ENCODE measurements at regions not wholly inside any gene's neighbourhood (a gene's known extent, or its start where the extent isn't known, plus 50 kb on each side); places are given as distances from the start of the nearest gene placed in this dataset.

DNA sequence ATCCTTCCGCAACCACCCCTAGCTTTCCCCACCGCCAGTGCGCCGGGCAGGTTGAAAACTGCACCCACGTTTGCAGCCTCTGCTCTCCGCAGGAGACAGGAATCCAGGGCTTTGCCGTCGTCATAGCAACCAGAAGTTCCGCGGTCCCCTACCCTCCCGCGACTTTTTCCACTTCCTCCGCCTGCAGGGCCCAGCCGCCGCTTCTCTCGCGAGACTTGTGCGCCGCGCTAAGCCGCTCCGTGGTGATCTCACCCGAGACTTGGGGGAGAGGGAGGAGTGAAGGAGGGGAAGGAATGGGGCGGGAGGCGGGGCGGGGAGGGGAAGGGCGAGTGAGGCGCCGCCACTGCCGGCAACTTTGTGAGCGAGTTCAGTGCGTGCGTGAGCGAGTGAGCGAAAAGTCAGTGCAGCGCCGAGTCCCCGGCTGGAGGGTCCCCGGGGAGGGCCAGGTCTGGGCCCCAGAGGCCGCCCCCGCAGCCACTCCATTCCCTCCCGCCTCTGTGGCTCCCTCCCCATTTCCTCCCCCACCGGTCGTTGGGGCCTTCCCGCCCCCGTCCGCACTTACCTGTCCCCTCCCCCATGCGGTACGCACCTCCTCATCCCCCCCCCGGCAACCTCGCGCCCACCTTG, 413.0 kb downstream of the PCNX1 start, which contains the start of gene SIPA1L1 (continued):
- TF ChIP-seq CREB1 (CRISPR knock-in tag; IDR thresholded peaks at IDR 0.05; ENCODE audit: low read depth) (no peak), NANOG (IDR thresholded peaks at IDR 0.05; ENCODE audit: borderline replicate concordance) (no peak), ZNF462 (CRISPR knock-in tag; IDR thresholded peaks at IDR 0.05) (no peak), STAT1 (IDR thresholded peaks at IDR 0.05; ENCODE audit: unreplicated experiment) (no peak), EZH2 (IDR thresholded peaks at IDR 0.05; ENCODE audit: low read depth, unreplicated experiment) (no peak), POLR2AphosphoS5 (IDR thresholded peaks at IDR 0.05; ENCODE audit: low read depth) (peak; percentile 90)

- no peaks in the 10 kb centered on the region for H3K9me3 Mint-ChIP-seq
- H3K27ac ChIP-seq (ENCODE audit: low read depth): peak overlapping the region; percentile 32
- peaks cover 37% of the 10 kb centered on the region for H3K4me1 ChIP-seq (ENCODE audit: insufficient read depth)
- peak overlapping the region; percentile 91 for H3K4me3 Mint-ChIP-seq
- peak overlapping the region; percentile 80 for H3K27ac Mint-ChIP-seq
- peaks cover 38% of the 10 kb centered on the region for H3K79me2 ChIP-seq (replicated peaks; ENCODE audit: insufficient read depth)
- H3K27me3 Mint-ChIP-seq (ENCODE audit: insufficient read depth, low read depth, poor library complexity): peaks cover 10% of the 10 kb centered on the region
- H3K36me3 Mint-ChIP-seq (ENCODE audit: low read depth): no peaks in the 10 kb centered on the region; the same call in 2 of the 3 replicates
- H4K20me1 ChIP-seq (replicated peaks; ENCODE audit: insufficient read depth): no peaks in the 10 kb centered on the region; the same call in 1 of the 2 replicates
- TF ChIP-seq EZH2phosphoT487 (IDR thresholded peaks at IDR 0.05; ENCODE audit: unreplicated experiment) (no peak), CTCF (conservative IDR thresholded peaks at IDR 0.05; ENCODE audit: low read depth in 2 of 2) (0 out of 4 replicates have a peak, but pooled peaks of 1 of the 2 experiments have one; percentile 11)
- no peaks in the 10 kb centered on the region for H3K27me3 ChIP-seq (ENCODE audit: insufficient read depth)
- peak overlapping the region; percentile 16; the same call in 1 of the 2 replicates for H2AFZ ChIP-seq
- peaks cover 41% of the 10 kb centered on the region for H3K4me1 Mint-ChIP-seq
- ATAC-seq: peak; percentile 66
- no peaks in the 10 kb centered on the region for H3F3A ChIP-seq (replicated peaks; ENCODE audit: low read depth)
- peak overlapping the region; percentile 83 for H3K4me2 ChIP-seq
- H3K4me3 ChIP-seq: peak overlapping the region; percentile 77
- DNase-seq (ENCODE audit: low spot score): peak; percentile 59
- no peaks in the 10 kb centered on the region for H3K36me3 ChIP-seq (ENCODE audit: insufficient read depth)
- H3K9me2 ChIP-seq (ENCODE audit: insufficient read depth): no peaks in the 10 kb centered on the region; the same call in 1 of the 2 replicates
These were observed 413.7 kb downstream of the PCNX1 start for GRCh38 chr14:71320734-71321573.

Data from GM23338 (cell line).